Endothelial cell of umbilical vein (primary cell): ENCODE measurements at regions not wholly inside any gene's neighbourhood (a gene's known extent, or its start where the extent isn't known, plus 50 kb on each side); places are given as distances from the start of the nearest gene placed in this dataset.

Experiments
- BruUV-seq: library from RNA; stranded (reverse); fragments of 400-500 nt; replicated peaks from 2 replicates; lab custom pipeline; 2021; lab: Mats Ljungman, UMichigan
- CTCF ChIA-PET: fragments of 300-600, 350-600 bp; sonication (Branson Sonifier 250); formaldehyde crosslinking; loops from one replicate; lab custom pipeline; 2021; ENCODE audit warnings: antibody characterized with exemption, inconsistent platforms; lab: Charles Lee
- POLR2A ChIA-PET: fragments of 300-600, 350-600 bp; sonication (Branson Sonifier 250); formaldehyde crosslinking; loops from one replicate; lab custom pipeline; 2021; ENCODE audit warnings: antibody characterized with exemption, inconsistent platforms; lab: Charles Lee
- DNase-seq: peaks from one replicate; pipeline ENCODE4 v3.0.0-alpha.2; 2011; ENCODE audit warnings: low read depth, low spot score
- FAIRE-seq: peaks from 2 replicates; lab custom pipeline; 2011; peaks lifted over from hg19 to GRCh38; lab: Jason Lieb, UNC
- H2AFZ ChIP-seq: 2 replicates; pipeline ENCODE4 v1.6.0; 2012; ENCODE audit warnings: low read depth, low read length, control low read depth, inconsistent platforms
- H3K27ac ChIP-seq: 2 replicates; pipeline ENCODE4 v1.5.1; 2011; ENCODE audit warnings: low read depth, mild to moderate bottlenecking, control low read depth, low read length, moderate library complexity; ENCODE audit not compliant: insufficient read depth
- H3K27me3 ChIP-seq, 2 experiments: 2 replicates each; pipeline versions ENCODE4 v1.6.0 to v1.6.1; 2011; ENCODE audit warnings: low read length in 2 of 2, mixed read lengths in 1 of 2; ENCODE audit not compliant: control insufficient read depth in 2 of 2, insufficient read depth in 2 of 2
- H3K36me3 ChIP-seq, 2 experiments: 2 replicates in 1 of 2; 3 replicates in 1 of 2; pipeline ENCODE4 v1.5.1; 2011; ENCODE audit warnings: low read length in 2 of 2, mild to moderate bottlenecking in 1 of 2, moderate library complexity in 1 of 2; ENCODE audit not compliant: control insufficient read depth in 2 of 2, insufficient read depth in 2 of 2; ENCODE audit errors: extremely low read depth in 1 of 2
- H3K4me1 ChIP-seq: 3 replicates; pipeline ENCODE4 v1.5.1; 2011; ENCODE audit warnings: mild to moderate bottlenecking, low read length; ENCODE audit not compliant: control insufficient read depth, insufficient read depth; ENCODE audit errors: extremely low read depth
- H3K4me2 ChIP-seq: 2 replicates; pipeline ENCODE4 v1.6.1; 2011; ENCODE audit warnings: low read length, control low read depth, mixed read lengths; ENCODE audit not compliant: insufficient read depth
- H3K4me3 ChIP-seq, 3 experiments: fragments of 200-600 bp in 1 of 3; sonication (generic), shearing (Covaris generic) in 1 of 3; replicated peaks in 1 of 3; 2 replicates each; pipeline ENCODE4 v1.5.1; 2011 to 2016; ENCODE audit warnings: control low read depth in 3 of 3, low read length in 3 of 3, mild to moderate bottlenecking in 2 of 3, inconsistent platforms in 1 of 3, low read depth in 1 of 3, moderate library complexity in 1 of 3; ENCODE audit not compliant: insufficient read depth in 1 of 3
- H3K79me2 ChIP-seq: 2 replicates; pipeline ENCODE4 v1.6.0; 2012; ENCODE audit warnings: low read length, inconsistent platforms; ENCODE audit not compliant: control insufficient read depth, insufficient read depth
- H3K9ac ChIP-seq: replicated peaks from 2 replicates; pipeline ENCODE3; 2011; ENCODE audit warnings: low read length, control low read depth; ENCODE audit not compliant: insufficient read depth; ENCODE audit errors: extremely low read depth
- H3K9me1 ChIP-seq: replicated peaks from 3 replicates; pipeline ENCODE4 v1.6.0; 2011; ENCODE audit warnings: mild to moderate bottlenecking, low read length; ENCODE audit not compliant: control insufficient read depth, insufficient read depth; ENCODE audit errors: extremely low read depth
- H3K9me3 ChIP-seq: replicated peaks from 2 replicates; pipeline ENCODE4 v1.5.1; 2012; ENCODE audit warnings: low read length, inconsistent platforms; ENCODE audit not compliant: control insufficient read depth, insufficient read depth
- H4K20me1 ChIP-seq: replicated peaks from 2 replicates; pipeline ENCODE3; 2011; ENCODE audit warnings: mild to moderate bottlenecking, low read length; ENCODE audit not compliant: control insufficient read depth, insufficient read depth; ENCODE audit errors: extremely low read depth
- CTCF ChIP-seq, 2 donors: IDR thresholded peaks; 1 replicate in 1 of 2; 2 replicates in 1 of 2; pipeline ENCODE4 v1.5.1; 2011; ENCODE audit warnings: low read length in 2 of 2, mild to moderate bottlenecking in 2 of 2, moderate library complexity in 2 of 2, control low read depth in 1 of 2, inconsistent platforms in 1 of 2, low read depth in 1 of 2; ENCODE audit not compliant: insufficient read depth in 1 of 2; ENCODE audit errors: extremely low read depth in 1 of 2
- EZH2 ChIP-seq: IDR thresholded peaks from 2 replicates; pipeline ENCODE4 v1.6.1; 2012; ENCODE audit warnings: borderline replicate concordance, low read depth, mild to moderate bottlenecking, moderate library complexity, low read length, inconsistent platforms; ENCODE audit not compliant: severe bottlenecking
- FOS ChIP-seq: IDR thresholded peaks from 2 replicates; pipeline ENCODE4 v1.6.1; 2011; ENCODE audit warnings: mild to moderate bottlenecking, low read length, moderate library complexity, borderline replicate concordance; ENCODE audit not compliant: insufficient read depth
- GATA2 ChIP-seq: IDR thresholded peaks from 2 replicates; pipeline ENCODE4 v1.7.0; 2011; ENCODE audit warnings: low read depth, mild to moderate bottlenecking, moderate library complexity, mixed read lengths, low read length; ENCODE audit not compliant: insufficient read length, insufficient read depth
- JUN ChIP-seq: IDR thresholded peaks from 2 replicates; pipeline ENCODE4 v1.6.1; 2011; ENCODE audit warnings: borderline replicate concordance, low read depth; ENCODE audit not compliant: insufficient read length, insufficient read depth
- MAX ChIP-seq: IDR thresholded peaks from 2 replicates; pipeline ENCODE4 v1.6.1; 2011; ENCODE audit not compliant: insufficient read depth, insufficient read length
- MYC ChIP-seq: IDR thresholded peaks from one replicate; pipeline ENCODE4 v1.6.1; 2011; ENCODE audit warnings: mild to moderate bottlenecking, low read depth, low read length
- POLR2A ChIP-seq: IDR thresholded peaks from 2 replicates; pipeline ENCODE4 v1.6.1; 2012; ENCODE audit warnings: low read depth, mild to moderate bottlenecking, control low read depth, low read length
- POLR2AphosphoS5 ChIP-seq: IDR thresholded peaks from 2 replicates; pipeline ENCODE4 v1.6.1; 2012; ENCODE audit warnings: low read depth, mild to moderate bottlenecking, control low read depth, low read length, moderate library complexity; ENCODE audit not compliant: insufficient read depth
- dilution Hi-C: fragments of 300-500 bp; cut with MboI; formaldehyde crosslinking; loops from one replicate; pipeline ENCODE4 v1.15.0; 2019; ENCODE audit warnings: low sequenced_read_pairs; ENCODE audit not compliant: extremely low pct_ligation_motif_present
- intact Hi-C: fragments of 100-400 bp; cut with micrococcal nuclease; formaldehyde crosslinking; loops from one replicate; pipeline ENCODE4 v1.10.0; 2022

- Histone ChIP-seq H3K9ac (no peak overlapping the region), H3K4me1 (no peaks in the 10 kb centered on the region), H3K4me2 (no peak overlapping the region), H3K27ac (no peak overlapping the region), H2AFZ (no peak overlapping the region), H3K79me2 (no peaks in the 10 kb centered on the region), H3K9me1 (no peaks in the 10 kb centered on the region), H3K9me3 (peaks cover 2% of the 10 kb centered on the region), H3K27me3 (no peaks in the 10 kb centered on the region), H4K20me1 (no peaks in the 10 kb centered on the region), H3K36me3 (no peaks in the 10 kb centered on the region), H3K4me3 (no peak overlapping the region)
- no TSS peak for BruUV-seq
- CTCF ChIA-PET: no interaction called here
- dilution Hi-C loops (no loop called here), intact Hi-C loops (no loop called here)
- TF ChIP-seq MYC (no peak), GATA2 (no peak), CTCF (IDR thresholded peaks at IDR 0.05; ENCODE audit: extremely low read depth in 1 of 2, insufficient read depth in 1 of 2, low read depth in 1 of 2, low read length in 2 of 2) (no peak), MAX (no peak), JUN (no peak), EZH2 (no peak), POLR2A (no peak), FOS (no peak), POLR2AphosphoS5 (no peak)
- no peak for FAIRE-seq
- POLR2A ChIA-PET: no interaction called here
- no peak for DNase-seq
These were observed 518.1 kb downstream of the TRHDE start for GRCh38 chr12:72790273-72790672.
